Mesenchymal stem cell (in vitro differentiated cells and primary cell): ENCODE measurements at regions not wholly inside any gene's neighbourhood (a gene's known extent, or its start where the extent isn't known, plus 50 kb on each side); places are given as distances from the start of the nearest gene placed in this dataset.
"Not testable (repeated sequence)": the region's sequence is repeated elsewhere in the genome, so short reads cannot be mapped to it uniquely, and the experiment has no call there.

Experiments used
- DNase-seq: peaks from one replicate; pipeline ENCODE4 v3.0.0-alpha.2; 2013
- H2AFZ ChIP-seq: one replicate; pipeline ENCODE4 v1.6.1; 2013; ENCODE audit warnings: low read depth, mild to moderate bottlenecking, control low read depth, inconsistent platforms, low read length, moderate library complexity
- H2AK5ac ChIP-seq: 2 replicates; pipeline ENCODE4 v1.6.1; 2013; ENCODE audit warnings: low read length, moderate library complexity, mild to moderate bottlenecking, inconsistent platforms; ENCODE audit not compliant: severe bottlenecking
- H2BK120ac ChIP-seq: one replicate; pipeline ENCODE4 v1.6.1; 2013; ENCODE audit warnings: low read depth, mild to moderate bottlenecking, inconsistent platforms, low read length, moderate library complexity
- H2BK12ac ChIP-seq, 2 experiments: one replicate each; pipeline ENCODE4 v1.6.1; 2013; ENCODE audit warnings: inconsistent platforms in 2 of 2, low read length in 2 of 2, mild to moderate bottlenecking in 2 of 2, moderate library complexity in 2 of 2, control low read depth in 1 of 2
- H2BK15ac ChIP-seq: one replicate; pipeline ENCODE4 v1.6.1; 2013; ENCODE audit warnings: mild to moderate bottlenecking, low read depth, inconsistent platforms; ENCODE audit not compliant: poor library complexity, severe bottlenecking
- H2BK5ac ChIP-seq: 2 replicates; pipeline ENCODE4 v1.6.1; 2013; ENCODE audit warnings: low read depth, mild to moderate bottlenecking, low read length, control low read depth, inconsistent platforms; ENCODE audit not compliant: poor library complexity, severe bottlenecking
- H3K14ac ChIP-seq, 2 experiments: one replicate each; pipeline ENCODE4 v1.6.1; 2013; ENCODE audit warnings: inconsistent platforms in 2 of 2, low read length in 2 of 2, control low read depth in 1 of 2, mild to moderate bottlenecking in 1 of 2, moderate library complexity in 1 of 2
- H3K18ac ChIP-seq, 2 experiments: one replicate each; pipeline ENCODE4 v1.6.1; 2013; ENCODE audit warnings: inconsistent platforms in 2 of 2, low read length in 2 of 2, control low read depth in 1 of 2, low read depth in 1 of 2, mild to moderate bottlenecking in 1 of 2
- H3K23ac ChIP-seq, 2 experiments: one replicate each; pipeline ENCODE4 v1.6.1; 2013; ENCODE audit warnings: inconsistent platforms in 2 of 2, low read length in 2 of 2, mild to moderate bottlenecking in 2 of 2, moderate library complexity in 2 of 2, control low read depth in 1 of 2
- H3K27ac ChIP-seq: 2 replicates; pipeline ENCODE4 v1.5.1; 2013; ENCODE audit warnings: mild to moderate bottlenecking, moderate library complexity, low read length, control low read depth, inconsistent platforms; ENCODE audit not compliant: poor library complexity, severe bottlenecking
- H3K27me3 ChIP-seq, 2 experiments: 2 replicates each; pipeline versions ENCODE4 v1.6.1 to v1.7.0; 2013; ENCODE audit warnings: low read length in 2 of 2, mild to moderate bottlenecking in 2 of 2, moderate library complexity in 2 of 2, control low read depth in 1 of 2, inconsistent platforms in 1 of 2; ENCODE audit not compliant: control insufficient read depth in 1 of 2, insufficient read depth in 1 of 2
- H3K36me3 ChIP-seq, 2 experiments: 2 replicates each; pipeline versions ENCODE4 v1.6.1 to v1.7.0; 2013; ENCODE audit warnings: low read length in 2 of 2, control low read depth in 1 of 2, inconsistent platforms in 1 of 2, low read depth in 1 of 2, mild to moderate bottlenecking in 1 of 2; ENCODE audit not compliant: insufficient read depth in 2 of 2, control insufficient read depth in 1 of 2
- H3K4ac ChIP-seq, 2 experiments: one replicate each; pipeline ENCODE4 v1.6.1; 2013; ENCODE audit warnings: inconsistent platforms in 2 of 2, low read length in 2 of 2, mild to moderate bottlenecking in 2 of 2, moderate library complexity in 2 of 2, control low read depth in 1 of 2, low read depth in 1 of 2
- H3K4me1 ChIP-seq: 2 replicates; pipeline ENCODE4 v1.6.1; 2013; ENCODE audit warnings: low read depth, low read length, control low read depth; ENCODE audit not compliant: control insufficient read depth, insufficient read depth
- H3K4me2 ChIP-seq: 2 replicates; pipeline ENCODE4 v1.6.1; 2013; ENCODE audit warnings: low read length, mild to moderate bottlenecking, inconsistent platforms; ENCODE audit not compliant: poor library complexity, severe bottlenecking
- H3K4me3 ChIP-seq, 2 experiments: 2 replicates each; pipeline versions ENCODE4 v1.5.1 to v1.7.0; 2013; ENCODE audit warnings: low read length in 2 of 2, mild to moderate bottlenecking in 2 of 2, control low read depth in 1 of 2, low read depth in 1 of 2; ENCODE audit not compliant: insufficient read depth in 1 of 2
- H3K79me1 ChIP-seq: replicated peaks from 2 replicates; pipeline ENCODE4 v1.6.1; 2013; ENCODE audit warnings: mild to moderate bottlenecking, control low read depth, low read length, inconsistent platforms; ENCODE audit not compliant: poor library complexity, severe bottlenecking
- H3K9ac ChIP-seq: 2 replicates; pipeline ENCODE4 v1.7.0; 2013; ENCODE audit warnings: mild to moderate bottlenecking, low read length, moderate library complexity
- H3K9me3 ChIP-seq: 2 replicates; pipeline ENCODE4 v1.7.0; 2013; ENCODE audit warnings: mild to moderate bottlenecking, low read length; ENCODE audit not compliant: control insufficient read depth
- H4K8ac ChIP-seq: one replicate; pipeline ENCODE4 v1.6.1; 2013; ENCODE audit warnings: inconsistent platforms, mild to moderate bottlenecking, low read length, moderate library complexity
- H4K91ac ChIP-seq: one replicate; pipeline ENCODE4 v1.6.1; 2013; ENCODE audit warnings: mild to moderate bottlenecking, low read length, inconsistent platforms
- WGBS: methylation state at CpG from one replicate; pipeline ENCODE4 v1.1.7; 2013; ENCODE audit warnings: mixed read lengths; 5-methylcytosine and 5-hydroxymethylcytosine counted together

DNA sequence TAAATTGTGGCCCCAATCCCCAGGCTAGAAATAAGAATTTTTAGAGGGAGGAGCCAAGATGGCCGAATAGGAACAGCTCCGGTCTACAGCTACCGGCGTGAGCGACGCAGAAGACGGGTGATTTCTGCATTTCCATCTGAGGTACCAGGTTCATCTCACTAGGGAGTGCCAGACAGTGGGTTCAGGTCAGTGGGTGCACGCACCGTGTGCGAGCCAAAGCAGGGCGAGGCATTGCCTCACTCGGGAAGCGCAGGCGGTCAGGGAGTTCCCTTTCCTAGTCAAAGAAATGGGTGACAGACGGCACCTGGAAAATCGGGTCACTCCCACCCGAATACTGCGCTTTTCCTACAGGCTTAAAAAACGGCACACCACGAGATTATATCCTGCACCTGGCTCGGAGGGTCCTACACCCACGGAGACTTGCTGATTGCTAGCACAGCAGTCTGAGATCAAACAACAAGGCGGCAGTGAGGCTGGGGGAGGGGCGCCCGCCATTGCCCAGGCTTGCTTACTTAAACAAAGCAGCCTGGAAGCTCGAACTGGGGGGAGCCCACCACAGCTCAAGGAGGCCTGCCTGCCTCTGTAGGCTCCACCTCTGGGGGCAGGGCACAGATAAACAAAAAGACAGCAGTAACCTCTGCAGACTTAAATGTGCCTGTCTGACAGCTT, 257.7 kb upstream of the MEIS1 start:
- not testable (repeated sequence) for H3K27me3 ChIP-seq, H4K8ac ChIP-seq, H3K9me3 ChIP-seq, DNase-seq, H3K4ac ChIP-seq, H2AK5ac ChIP-seq, H3K36me3 ChIP-seq, H3K14ac ChIP-seq, H4K91ac ChIP-seq, H2BK15ac ChIP-seq, H2BK5ac ChIP-seq, H2AFZ ChIP-seq, H2BK12ac ChIP-seq, H3K27ac ChIP-seq, H3K18ac ChIP-seq, H3K23ac ChIP-seq, H3K79me1 ChIP-seq, H3K9ac ChIP-seq, H3K4me3 ChIP-seq, H2BK120ac ChIP-seq, H3K4me2 ChIP-seq, H3K4me1 ChIP-seq
- 86% methylated on average over 26 of the region's 26 CpGs for WGBS

DNA sequence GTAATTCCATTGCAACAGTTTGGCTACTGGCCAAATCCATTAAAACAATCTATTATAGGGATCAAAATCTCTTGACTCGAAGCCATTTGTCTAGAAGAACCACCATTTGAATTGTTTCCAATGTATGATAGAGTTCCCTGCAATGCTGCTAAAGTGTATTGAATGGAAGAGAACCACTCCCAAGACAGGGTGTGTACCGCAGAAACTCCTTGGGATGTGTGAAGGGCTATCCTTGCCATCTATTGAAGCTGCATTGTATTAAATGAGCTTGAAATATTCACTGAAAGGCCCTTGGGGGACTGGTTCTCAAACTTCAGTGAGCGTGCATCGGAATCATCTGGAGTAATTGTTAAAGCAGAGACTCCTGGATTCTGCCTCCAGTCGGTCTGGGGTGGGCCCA, 260.4 kb upstream of the MEIS1 start:
- Histone ChIP-seq H3K9me3 (no peaks in the 10 kb centered on the region), H3K18ac (no peak overlapping the region), H2AFZ (no peak overlapping the region), H2BK5ac (no peak overlapping the region), H3K27ac (no peak overlapping the region), H3K36me3 (no peaks in the 10 kb centered on the region), H2BK15ac (no peak overlapping the region), H3K4me1 (no peaks in the 10 kb centered on the region), H3K9ac (no peak overlapping the region), H2AK5ac (no peak overlapping the region), H3K27me3 (no peaks in the 10 kb centered on the region), H4K91ac (no peak overlapping the region), H3K4ac (no peak overlapping the region), H3K4me2 (no peak overlapping the region), H3K23ac (no peak overlapping the region), H3K4me3 (no peak overlapping the region), H3K79me1 (no peaks in the 10 kb centered on the region), H2BK12ac (no peak overlapping the region), H2BK120ac (no peak overlapping the region), H3K14ac (no peak overlapping the region), H4K8ac (no peak overlapping the region)
- DNase-seq = no peak
- WGBS = 90% methylated on average over 5 of the region's 5 CpGs

DNA sequence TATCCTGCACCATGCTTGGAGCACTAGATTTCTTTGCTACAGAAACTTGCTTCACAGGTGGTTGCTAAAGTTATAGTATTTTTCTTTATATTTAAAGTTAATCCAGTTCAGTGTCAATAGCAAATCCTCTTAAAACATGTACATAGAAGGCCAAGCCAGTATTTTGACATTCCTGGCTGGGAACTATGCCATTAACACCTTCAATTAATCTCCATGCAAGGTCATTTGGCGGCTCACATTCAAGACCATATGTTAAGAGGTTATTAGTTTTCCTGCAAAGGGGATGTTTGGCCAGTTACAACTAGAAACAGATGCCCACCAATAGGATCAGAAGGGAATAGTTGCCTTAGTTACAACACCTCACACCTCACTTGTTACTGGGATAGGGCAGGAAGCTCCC, 261.3 kb upstream of the MEIS1 start:
- no peak overlapping the region for H2BK15ac ChIP-seq
- H2BK120ac ChIP-seq = no peak overlapping the region
- H3K23ac ChIP-seq = no peak overlapping the region
- no peak overlapping the region for H3K27ac ChIP-seq
- no peaks in the 10 kb centered on the region for H3K27me3 ChIP-seq
- H3K4me3 ChIP-seq = no peak overlapping the region
- H3K4me2 ChIP-seq = no peak overlapping the region
- H2BK5ac ChIP-seq = no peak overlapping the region
- H2BK12ac ChIP-seq = no peak overlapping the region
- no peak overlapping the region for H4K91ac ChIP-seq
- H3K4ac ChIP-seq = no peak overlapping the region
- H2AK5ac ChIP-seq = no peak overlapping the region
- H3K9ac ChIP-seq = no peak overlapping the region
- H3K9me3 ChIP-seq = no peaks in the 10 kb centered on the region
- no CpG with 5 or more reads among the region's 1 CpG for WGBS
- H4K8ac ChIP-seq = no peak overlapping the region
- no peaks in the 10 kb centered on the region for H3K36me3 ChIP-seq
- no peaks in the 10 kb centered on the region for H3K4me1 ChIP-seq
- no peak overlapping the region for H2AFZ ChIP-seq
- no peak overlapping the region for H3K18ac ChIP-seq
- no peak for DNase-seq
- H3K14ac ChIP-seq = no peak overlapping the region
- no peaks in the 10 kb centered on the region for H3K79me1 ChIP-seq

DNA sequence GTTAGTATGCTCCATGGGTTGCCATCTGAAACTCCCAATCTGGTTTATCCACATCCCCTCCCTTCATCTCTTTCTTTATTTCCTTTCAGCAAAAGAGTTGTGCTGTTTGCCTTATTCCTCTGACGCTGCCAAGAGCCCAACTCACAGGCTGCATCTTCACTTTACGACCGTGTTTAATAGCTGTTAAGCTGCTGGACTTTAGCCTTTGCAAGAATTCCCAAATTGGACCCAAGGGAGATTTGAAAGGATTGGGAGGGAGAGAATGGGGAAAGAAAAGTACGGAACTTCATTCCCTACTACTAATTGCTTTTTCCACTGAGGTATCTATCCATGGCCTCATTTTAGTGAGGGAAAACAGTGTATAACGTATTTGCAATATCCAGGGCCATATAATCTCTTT, 263.4 kb upstream of the MEIS1 start:
- Histone ChIP-seq H4K8ac (no peak overlapping the region), H3K4ac (no peak overlapping the region), H3K18ac (no peak overlapping the region), H2AFZ (no peak overlapping the region), H3K14ac (no peak overlapping the region), H3K9ac (no peak overlapping the region), H3K36me3 (no peaks in the 10 kb centered on the region), H3K27ac (no peak overlapping the region), H3K9me3 (no peaks in the 10 kb centered on the region), H2BK5ac (no peak overlapping the region), H3K23ac (no peak overlapping the region), H3K4me1 (no peaks in the 10 kb centered on the region), H2BK15ac (no peak overlapping the region), H2AK5ac (no peak overlapping the region), H2BK120ac (no peak overlapping the region), H3K4me2 (no peak overlapping the region), H2BK12ac (no peak overlapping the region), H3K79me1 (no peaks in the 10 kb centered on the region), H4K91ac (no peak overlapping the region), H3K4me3 (no peak overlapping the region), H3K27me3 (no peaks in the 10 kb centered on the region)
- 24% methylated on average over 4 of the region's 5 CpGs for WGBS
- DNase-seq = no peak
